GM10266 (cell line): ENCODE measurements at regions not wholly inside any gene's neighbourhood (a gene's known extent, or its start where the extent isn't known, plus 50 kb on each side); places are given as distances from the start of the nearest gene placed in this dataset.

Experiments
- DNase-seq: peaks from one replicate; pipeline ENCODE4 v3.0.0; 2012; ENCODE audit errors: extremely low spot score
- CTCF ChIP-seq: IDR thresholded peaks from 2 replicates; pipeline ENCODE4 v1.5.1; 2012; ENCODE audit warnings: mild to moderate bottlenecking, low read depth; ENCODE audit not compliant: control insufficient read depth, insufficient read depth; ENCODE audit errors: missing control alignments

GRCh38 chr2:144230448-144231085 is 289.4 kb downstream of the ZEB2 start:
- no peak for TF ChIP-seq CTCF
- no peak for DNase-seq

GRCh38 chr2:144230033-144230432 is 289.9 kb downstream of the ZEB2 start:
- no peak for DNase-seq
- no peak for TF ChIP-seq CTCF

DNA sequence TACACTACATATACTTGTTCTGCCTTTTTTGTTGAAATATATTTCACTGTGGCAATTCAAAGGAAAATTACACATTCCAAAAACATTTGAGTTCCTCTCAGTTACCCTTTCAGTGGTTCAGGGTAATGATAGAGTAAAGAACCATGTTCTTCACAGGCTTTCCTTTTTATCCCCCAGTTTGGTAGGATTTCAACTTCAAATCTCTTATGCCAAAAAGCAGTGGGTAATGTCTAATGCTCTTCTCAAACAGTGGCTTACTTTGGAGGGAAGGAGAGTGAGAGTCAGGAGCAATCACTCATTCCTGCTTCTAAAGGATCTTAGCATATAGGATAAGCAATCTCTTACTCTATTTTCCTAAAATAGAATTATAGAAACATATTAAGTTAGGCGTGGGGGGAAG is 290.6 kb downstream of the ZEB2 start:
- DNase-seq, result no peak
- TF ChIP-seq CTCF, result no peak

DNA sequence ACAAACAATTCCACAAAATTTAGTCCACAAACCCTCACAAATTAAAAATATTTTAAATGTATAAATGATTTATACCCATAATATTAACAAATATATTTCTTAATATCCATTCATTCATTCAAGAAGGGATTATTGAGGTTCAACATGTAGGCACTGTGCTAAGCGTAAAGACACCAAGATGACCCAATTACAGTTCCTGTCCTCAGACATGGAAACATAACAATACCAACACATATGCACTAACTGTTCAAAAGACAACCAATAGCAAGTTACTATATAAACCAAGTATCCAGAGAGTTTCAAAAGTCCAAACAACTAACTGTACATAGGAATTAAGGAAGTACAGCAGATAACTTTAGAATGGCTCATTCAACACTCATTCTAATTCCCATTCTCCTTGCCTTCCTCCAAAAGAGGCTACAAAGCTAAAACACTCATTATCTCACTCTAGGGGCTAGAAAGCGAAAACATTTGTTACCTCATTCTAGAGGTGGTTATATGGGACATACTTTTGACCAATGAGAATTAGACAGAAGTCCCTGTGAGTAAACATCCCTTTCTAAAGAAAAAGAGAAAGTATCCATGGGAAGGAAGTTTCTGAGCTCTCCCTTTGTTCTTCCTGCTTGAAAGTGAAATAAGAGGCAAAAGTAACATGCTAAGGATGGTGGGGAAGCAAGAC is 292.4 kb downstream of the ZEB2 start:
- TF ChIP-seq CTCF, result no peak
- no peak for DNase-seq

DNA sequence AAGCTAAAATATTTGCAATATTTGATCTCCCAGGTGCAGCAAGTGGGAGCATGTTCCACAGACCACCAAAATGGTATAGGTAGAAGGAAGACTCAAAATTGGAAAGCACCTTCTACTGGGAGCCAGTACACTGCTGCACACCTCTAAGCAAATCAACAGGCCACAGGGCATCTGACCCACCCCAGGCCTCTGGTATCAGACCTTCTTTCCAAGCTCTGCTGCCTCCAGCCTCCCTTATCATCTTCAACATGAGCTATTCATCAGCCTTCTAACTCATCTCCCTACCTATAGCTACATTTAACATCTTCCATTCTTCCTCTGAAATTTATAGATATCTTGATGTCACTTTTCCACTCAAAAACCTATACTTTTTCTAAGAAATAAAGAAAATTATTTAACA is 294.8 kb downstream of the ZEB2 start:
- DNase-seq, result no peak
- no peak for TF ChIP-seq CTCF

- TF ChIP-seq CTCF, result no peak
- DNase-seq, result no peak
These were observed 295.4 kb downstream of the ZEB2 start for GRCh38 chr2:144224472-144224871.

DNA sequence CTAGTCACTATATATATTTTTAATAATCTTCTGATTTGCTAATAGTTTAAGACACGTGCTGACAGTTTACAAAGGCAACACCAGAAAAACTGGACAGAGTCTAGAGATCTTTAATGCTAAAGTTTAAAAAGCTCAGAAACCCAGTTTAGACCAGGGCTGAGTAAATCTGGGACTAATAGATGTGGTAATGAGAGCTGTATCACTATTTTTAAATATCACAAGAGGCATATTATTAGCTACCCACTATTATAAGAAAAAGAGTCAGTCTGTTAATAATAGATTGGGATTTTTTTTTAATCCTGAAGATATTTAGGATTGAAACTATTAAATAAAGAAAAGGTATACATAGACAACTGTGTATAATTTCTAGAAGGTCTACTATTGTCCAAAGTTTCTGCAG is 299.9 kb downstream of the ZEB2 start:
- no peak for DNase-seq
- TF ChIP-seq CTCF, result no peak
